Thymus (tissue), 11 donors: ENCODE measurements at regions not wholly inside any gene's neighbourhood (a gene's known extent, or its start where the extent isn't known, plus 50 kb on each side); places are given as distances from the start of the nearest gene placed in this dataset.

Experiments
- DNase-seq, 9 donors: peaks; one replicate each; pipeline ENCODE4 v3.0.0-alpha.2; 2013; ENCODE audit warnings: low spot score in 9 of 9, low read depth in 6 of 9, missing footprints in 1 of 9
- H3K27ac ChIP-seq, 2 donors: one replicate each; pipeline ENCODE4 v1.5.1; 2013; ENCODE audit warnings: control low read depth in 1 of 2, low read depth in 1 of 2, low read length in 1 of 2, mild to moderate bottlenecking in 1 of 2, moderate library complexity in 1 of 2
- H3K27me3 ChIP-seq, 2 donors: one replicate each; pipeline ENCODE4 v1.5.1; 2013; ENCODE audit warnings: low read length in 1 of 2; ENCODE audit not compliant: control insufficient read depth in 2 of 2, insufficient read depth in 1 of 2
- H3K36me3 ChIP-seq, 2 donors: one replicate each; pipeline ENCODE4 v1.5.1; 2013; ENCODE audit warnings: low read length in 1 of 2, mild to moderate bottlenecking in 1 of 2, moderate library complexity in 1 of 2; ENCODE audit not compliant: control insufficient read depth in 2 of 2, insufficient read depth in 2 of 2
- H3K4me1 ChIP-seq, 2 donors: one replicate each; pipeline ENCODE4 v1.5.1; 2013; ENCODE audit warnings: low read length in 2 of 2; ENCODE audit not compliant: control insufficient read depth in 2 of 2, insufficient read depth in 2 of 2
- H3K4me3 ChIP-seq, 2 donors: one replicate each; pipeline ENCODE4 v1.5.1; 2013; ENCODE audit warnings: low read length in 2 of 2, control low read depth in 1 of 2, mild to moderate bottlenecking in 1 of 2
- H3K9me3 ChIP-seq, 2 donors: one replicate each; pipeline ENCODE4 v1.5.1; 2013; ENCODE audit warnings: low read length in 1 of 2, mild to moderate bottlenecking in 1 of 2; ENCODE audit not compliant: control insufficient read depth in 2 of 2, insufficient read depth in 1 of 2
- whole genome bisulfite sequencing: extraction: QIAGEN DNeasy Blood & Tissue Kit; methylation state at CpG from one replicate; pipeline ENCODE4 v1.1.7; 2013; 5-methylcytosine and 5-hydroxymethylcytosine counted together
- donor health status: healthy.

DNA sequence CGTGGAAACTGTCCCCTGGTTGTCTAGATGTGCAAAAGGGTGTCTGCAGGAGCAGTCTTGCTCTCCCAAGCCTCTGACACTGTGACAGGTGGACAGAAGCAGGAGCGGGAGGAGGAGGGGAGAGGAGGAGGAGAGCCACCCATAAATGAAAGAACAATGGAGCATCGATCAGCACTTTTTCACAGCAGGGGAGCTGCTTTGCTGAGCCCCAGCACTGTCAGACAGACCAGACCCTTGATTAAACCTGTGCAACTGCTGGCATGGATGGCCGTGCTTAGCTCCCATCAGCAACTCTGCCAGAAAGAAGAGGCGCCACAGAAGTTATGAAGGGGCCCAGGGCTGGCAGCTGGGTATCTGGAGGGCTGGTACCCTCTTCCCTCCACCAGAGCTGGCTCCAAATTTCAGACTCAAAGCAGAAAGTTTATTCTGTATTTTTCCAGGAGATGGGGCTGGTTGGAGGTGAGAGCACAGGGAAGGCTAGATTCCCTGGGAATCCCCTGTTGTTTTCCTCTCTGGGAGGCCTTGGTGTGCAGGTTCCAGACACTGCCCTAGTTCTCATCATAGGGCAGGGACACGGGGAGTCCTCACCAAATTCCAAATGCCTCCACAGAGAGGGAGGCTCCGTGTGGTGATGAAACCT is 1192.2 kb downstream of the UQCRFS1 start:
- 69% methylated on average over 7 of the region's 7 CpGs for WGBS
- H3K36me3 ChIP-seq, result no peaks in the 10 kb centered on the region
- H3K27me3 ChIP-seq, result no peaks in the 10 kb centered on the region
- no peaks in the 10 kb centered on the region for H3K4me1 ChIP-seq
- H3K27ac ChIP-seq, result no peak overlapping the region
- H3K4me3 ChIP-seq, result no peak overlapping the region
- DNase-seq, result no peak
- no peaks in the 10 kb centered on the region for H3K9me3 ChIP-seq

DNA sequence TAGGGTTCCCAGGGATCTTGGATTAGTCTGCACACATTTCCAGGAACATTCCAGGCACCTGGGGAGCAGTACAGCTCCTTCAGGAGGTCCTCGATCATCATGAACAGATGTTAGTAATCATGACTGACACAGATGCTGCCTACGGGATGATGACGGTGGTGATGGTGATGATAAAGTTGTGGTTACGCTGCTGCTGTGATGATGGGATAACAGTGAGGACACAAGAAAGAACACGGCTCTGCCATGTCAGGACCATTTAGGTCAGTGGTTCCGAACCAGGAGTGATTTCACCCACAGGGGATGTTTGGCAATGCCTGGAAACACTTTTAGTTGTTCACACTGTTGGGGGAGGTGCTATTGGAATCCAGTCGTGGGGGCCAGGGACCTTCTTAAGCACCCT is 1193.0 kb downstream of the UQCRFS1 start:
- Histone ChIP-seq H3K27me3 (no peaks in the 10 kb centered on the region), H3K36me3 (no peaks in the 10 kb centered on the region), H3K9me3 (no peaks in the 10 kb centered on the region), H3K27ac (no peak overlapping the region), H3K4me3 (no peak overlapping the region), H3K4me1 (no peaks in the 10 kb centered on the region)
- DNase-seq, result no peak
- 83% methylated on average over 7 of the region's 7 CpGs for WGBS

DNA sequence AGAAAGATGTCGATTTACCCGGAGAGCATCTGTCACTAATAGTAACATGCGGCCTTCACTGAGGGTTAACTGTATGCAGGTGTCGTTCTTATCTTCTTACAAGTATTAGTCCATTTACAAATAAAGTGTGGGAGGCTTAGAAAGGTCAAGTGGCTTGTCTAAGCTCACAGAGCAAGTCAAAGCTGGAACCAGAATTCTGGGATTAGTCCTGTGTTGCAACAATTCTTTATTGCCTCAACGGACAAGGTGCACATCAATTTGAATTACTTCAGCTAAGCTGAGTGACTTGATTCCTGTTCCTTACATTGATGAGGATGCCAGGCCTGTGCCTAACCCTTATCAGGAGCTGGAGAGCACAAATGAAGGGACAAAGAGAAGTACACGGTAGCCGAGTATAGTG is 1193.6 kb downstream of the UQCRFS1 start:
- Histone ChIP-seq H3K4me1 (no peaks in the 10 kb centered on the region), H3K4me3 (no peak overlapping the region), H3K27ac (no peak overlapping the region), H3K36me3 (no peaks in the 10 kb centered on the region), H3K27me3 (no peaks in the 10 kb centered on the region), H3K9me3 (no peaks in the 10 kb centered on the region)
- DNase-seq, result no peak
- 93% methylated on average over 7 of the region's 7 CpGs for WGBS

DNA sequence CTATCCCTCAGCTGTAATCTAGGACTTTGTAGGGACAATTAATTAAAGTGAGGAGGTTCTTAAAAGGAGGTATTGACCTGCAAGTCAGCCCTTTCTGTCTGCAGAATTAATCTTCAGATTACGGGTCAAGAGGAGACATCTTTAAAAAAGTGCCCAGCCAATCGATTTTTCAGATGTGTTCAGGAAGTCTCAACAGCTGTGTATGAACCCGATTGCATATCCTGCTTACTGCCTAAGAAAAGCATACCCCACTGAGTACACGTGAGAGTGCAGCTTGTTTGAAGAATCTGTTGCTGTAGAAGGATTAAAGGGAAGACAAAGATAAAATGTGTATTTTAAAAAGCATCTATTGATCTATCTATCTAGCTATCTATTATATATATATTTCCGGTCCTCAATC is 1194.5 kb downstream of the UQCRFS1 start:
- no peaks in the 10 kb centered on the region for H3K4me1 ChIP-seq
- no peaks in the 10 kb centered on the region for H3K36me3 ChIP-seq
- DNase-seq, result no peak
- 68% methylated on average over 5 of the region's 5 CpGs for WGBS
- H3K27me3 ChIP-seq, result no peaks in the 10 kb centered on the region
- H3K27ac ChIP-seq, result no peak overlapping the region
- H3K9me3 ChIP-seq, result no peaks in the 10 kb centered on the region
- no peak overlapping the region for H3K4me3 ChIP-seq

DNA sequence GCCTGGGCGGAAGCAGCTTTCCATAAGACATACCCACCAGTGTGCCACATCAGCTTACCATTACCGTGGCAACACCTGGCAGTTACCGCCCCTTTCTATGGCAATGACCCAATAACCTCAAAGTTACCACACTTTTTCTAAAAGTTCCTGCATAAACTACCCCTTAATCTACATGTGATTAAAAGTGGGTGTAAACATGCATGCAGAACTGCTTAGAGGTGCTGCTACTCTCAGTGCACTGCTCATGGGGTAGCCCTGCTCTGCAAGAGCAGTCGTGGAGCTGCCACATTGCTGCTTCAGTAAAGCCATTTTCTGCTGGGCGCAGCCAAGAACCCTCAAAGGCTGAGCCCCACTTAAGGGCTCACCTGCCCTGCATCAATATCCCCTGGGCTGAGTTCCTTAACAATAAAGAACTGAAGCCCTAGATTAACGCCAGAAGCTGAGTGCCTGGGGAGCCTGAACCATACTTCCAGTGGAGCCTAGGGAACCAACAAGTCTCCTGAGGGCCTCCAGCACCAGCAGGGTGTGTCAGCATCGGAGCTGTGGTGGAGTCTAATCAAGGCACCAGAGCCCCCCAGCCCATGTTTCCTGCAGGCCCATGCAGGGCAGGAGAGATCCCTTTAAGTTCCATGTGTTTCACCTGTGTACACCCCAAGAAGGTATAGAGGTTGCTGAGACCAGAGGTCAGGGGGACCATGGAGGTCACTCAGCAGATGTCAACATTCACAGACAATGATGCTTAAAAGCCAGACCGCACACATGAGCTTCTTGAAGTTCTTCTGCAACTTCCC is 1198.1 kb downstream of the UQCRFS1 start:
- no peaks in the 10 kb centered on the region for H3K4me1 ChIP-seq
- no peak overlapping the region for H3K4me3 ChIP-seq
- no peaks in the 10 kb centered on the region for H3K27me3 ChIP-seq
- H3K27ac ChIP-seq, result no peak overlapping the region
- no peaks in the 10 kb centered on the region for H3K36me3 ChIP-seq
- no peak for DNase-seq
- WGBS, result 89% methylated on average over 8 of the region's 8 CpGs
- no peaks in the 10 kb centered on the region for H3K9me3 ChIP-seq

DNA sequence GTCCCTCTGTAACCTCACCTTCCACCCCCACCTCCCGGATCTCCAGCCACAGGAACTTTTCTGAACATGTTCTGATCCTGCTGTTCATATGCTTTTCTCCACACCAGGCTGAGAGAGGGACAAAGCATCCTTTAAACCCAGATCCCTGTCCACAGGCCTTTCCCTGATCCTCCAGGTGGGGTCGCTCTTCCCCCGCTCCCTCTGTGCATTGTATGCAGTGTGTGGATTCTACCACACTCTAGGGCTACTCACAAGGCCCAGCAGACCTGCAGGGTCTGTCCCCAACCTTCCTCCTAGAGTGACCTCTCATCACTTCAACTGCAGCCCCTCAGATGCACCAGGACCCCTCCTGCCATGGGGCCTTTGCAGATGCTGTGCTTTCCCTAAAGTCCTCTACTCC is 1200.6 kb downstream of the UQCRFS1 start:
- H3K9me3 ChIP-seq, result no peaks in the 10 kb centered on the region
- 73% methylated on average over 3 of the region's 3 CpGs for WGBS
- no peaks in the 10 kb centered on the region for H3K4me1 ChIP-seq
- no peak overlapping the region for H3K27ac ChIP-seq
- H3K27me3 ChIP-seq, result no peaks in the 10 kb centered on the region
- no peak for DNase-seq
- no peaks in the 10 kb centered on the region for H3K36me3 ChIP-seq
- no peak overlapping the region for H3K4me3 ChIP-seq

DNA sequence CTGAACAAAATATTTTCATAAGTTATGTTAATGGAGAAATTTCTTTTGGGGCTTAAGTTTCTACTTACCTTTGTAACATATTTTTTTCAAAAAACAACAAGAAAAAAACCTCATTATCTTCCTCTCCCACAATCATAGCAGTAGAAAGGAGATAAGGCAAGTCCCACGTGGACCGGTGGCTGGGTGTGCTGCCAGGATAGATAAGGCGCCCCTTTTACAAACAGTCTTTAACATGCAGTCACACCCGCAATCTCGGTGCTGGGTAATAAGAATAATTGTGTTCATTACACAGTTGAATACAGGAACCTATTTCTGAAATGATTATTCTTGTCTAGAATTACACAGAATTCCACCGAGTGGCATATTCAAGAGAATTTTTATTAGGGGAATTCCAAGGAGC is 1202.3 kb downstream of the UQCRFS1 start:
- Histone ChIP-seq H3K4me3 (no peak overlapping the region), H3K9me3 (no peaks in the 10 kb centered on the region), H3K4me1 (no peaks in the 10 kb centered on the region), H3K27me3 (no peaks in the 10 kb centered on the region), H3K36me3 (no peaks in the 10 kb centered on the region), H3K27ac (no peak overlapping the region)
- 73% methylated on average over 6 of the region's 6 CpGs for WGBS
- DNase-seq, result no peak

DNA sequence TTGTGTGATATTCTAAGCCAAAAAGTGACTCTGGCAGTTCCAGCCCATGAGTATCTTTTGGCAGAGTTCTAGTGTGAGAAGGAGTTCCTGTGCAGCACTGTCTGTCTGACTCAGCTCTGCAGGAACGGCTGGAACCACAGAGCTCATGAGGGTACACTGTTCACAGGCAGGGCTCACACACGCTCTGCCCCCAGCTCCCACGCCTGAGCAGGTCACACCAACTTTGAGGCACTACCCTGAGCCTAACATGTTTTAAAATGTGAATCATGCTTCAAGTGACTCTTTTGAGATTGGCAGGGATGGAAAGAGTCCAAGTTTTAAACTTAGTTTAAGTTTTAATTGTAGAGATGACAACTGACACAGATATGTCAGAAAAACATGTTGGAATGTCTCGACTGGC is 1203.3 kb downstream of the UQCRFS1 start:
- 79% methylated on average over 4 of the region's 4 CpGs for WGBS
- H3K27me3 ChIP-seq, result no peaks in the 10 kb centered on the region
- no peak for DNase-seq

DNA sequence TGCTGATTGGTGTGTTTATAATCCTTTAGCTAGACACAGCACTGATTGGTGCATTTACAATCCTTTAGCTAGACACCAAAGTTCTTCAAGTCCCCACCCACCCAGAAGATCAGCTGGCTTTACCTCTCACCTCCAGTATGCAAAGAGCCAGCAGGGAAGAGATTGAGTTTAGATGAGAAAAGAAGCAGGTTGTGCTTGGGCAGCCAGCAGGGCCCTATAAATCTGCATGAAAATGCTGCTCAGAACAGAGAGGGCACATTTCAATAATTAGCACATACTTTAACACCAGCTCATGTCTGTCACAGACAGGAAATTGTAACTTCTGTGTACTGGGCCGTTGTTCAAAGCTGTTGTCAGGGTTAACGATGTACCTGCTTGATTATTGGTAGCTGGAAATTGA is 1204.3 kb downstream of the UQCRFS1 start:
- DNase-seq, result no peak
- Histone ChIP-seq H3K36me3 (no peaks in the 10 kb centered on the region), H3K4me3 (no peak overlapping the region), H3K27me3 (no peaks in the 10 kb centered on the region), H3K9me3 (no peaks in the 10 kb centered on the region), H3K4me1 (no peaks in the 10 kb centered on the region), H3K27ac (no peak overlapping the region)
- WGBS, result 79% methylated on average over 2 of the region's 2 CpGs

More for the DNA sequence above, 1203.3 kb downstream of the UQCRFS1 start:
- H3K27ac ChIP-seq, result no peak overlapping the region
- H3K36me3 ChIP-seq, result no peaks in the 10 kb centered on the region
- H3K4me1 ChIP-seq, result no peaks in the 10 kb centered on the region
- H3K9me3 ChIP-seq, result no peaks in the 10 kb centered on the region
- H3K4me3 ChIP-seq, result no peak overlapping the region
